ENCODE measurements at regions not wholly inside any gene's neighbourhood (a gene's known extent, or its start where the extent isn't known, plus 50 kb on each side); places are given as distances from the start of the nearest gene placed in this dataset.

- no peak for DNase-seq
These were observed 822.3 kb upstream of the TENM3 start for GRCh38 chr4:181420950-181421349.

GRCh38 chr4:181424362-181425016, 818.7 kb upstream of the TENM3 start:
- DNase-seq = no peak

GRCh38 chr4:181427076-181427475, 816.1 kb upstream of the TENM3 start:
- peak; percentile 4 for DNase-seq

GRCh38 chr4:181431006-181431405, 812.2 kb upstream of the TENM3 start:
- DNase-seq = no peak

- no peak for DNase-seq
These were observed 811.5 kb upstream of the TENM3 start for GRCh38 chr4:181431661-181432060.

- no peak for DNase-seq
These were observed 810.9 kb upstream of the TENM3 start for GRCh38 chr4:181432335-181432734.

- DNase-seq = no peak
These were observed 805.3 kb upstream of the TENM3 start for GRCh38 chr4:181437895-181438294.

GRCh38 chr4:181438641-181439040, 804.6 kb upstream of the TENM3 start:
- no peak for DNase-seq

- DNase-seq = no peak
These were observed 800.2 kb upstream of the TENM3 start for GRCh38 chr4:181443021-181443420.

GRCh38 chr4:181465826-181466225, 777.4 kb upstream of the TENM3 start:
- DNase-seq = no peak

GRCh38 chr4:181468451-181468850, 774.8 kb upstream of the TENM3 start:
- no peak for DNase-seq

- no peak for DNase-seq
These were observed 772.9 kb upstream of the TENM3 start for GRCh38 chr4:181470306-181470705.

- no peak for DNase-seq
These were observed 767.8 kb upstream of the TENM3 start for GRCh38 chr4:181475359-181475758.

- no peak for DNase-seq
These were observed 767.3 kb upstream of the TENM3 start for GRCh38 chr4:181475781-181476507.

GRCh38 chr4:181476508-181476890, 766.7 kb upstream of the TENM3 start:
- DNase-seq = no peak

- no peak for DNase-seq
These were observed 765.6 kb upstream of the TENM3 start for GRCh38 chr4:181477591-181477990.

- no peak for DNase-seq
These were observed 764.5 kb upstream of the TENM3 start for GRCh38 chr4:181478656-181479055.

GRCh38 chr4:181479141-181479540, 764.1 kb upstream of the TENM3 start:
- no peak for DNase-seq

- no peak for DNase-seq
These were observed 758.8 kb upstream of the TENM3 start for GRCh38 chr4:181484396-181484795.

GRCh38 chr4:181488926-181489325, 754.3 kb upstream of the TENM3 start:
- no peak for DNase-seq

- no peak for DNase-seq
These were observed 745.1 kb upstream of the TENM3 start for GRCh38 chr4:181498148-181498547.

GRCh38 chr4:181502611-181503010, 740.6 kb upstream of the TENM3 start:
- DNase-seq = no peak

- no peak for DNase-seq
These were observed 739.4 kb upstream of the TENM3 start for GRCh38 chr4:181503687-181504390.

- no peak for DNase-seq
These were observed 738.3 kb upstream of the TENM3 start for GRCh38 chr4:181504924-181505323.

All from amniotic stem cell (primary cell).